ENCODE measurements at regions not wholly inside any gene's neighbourhood (a gene's known extent, or its start where the extent isn't known, plus 50 kb on each side); places are given as distances from the start of the nearest gene placed in this dataset.

- TF ChIP-seq, protein P1, sequence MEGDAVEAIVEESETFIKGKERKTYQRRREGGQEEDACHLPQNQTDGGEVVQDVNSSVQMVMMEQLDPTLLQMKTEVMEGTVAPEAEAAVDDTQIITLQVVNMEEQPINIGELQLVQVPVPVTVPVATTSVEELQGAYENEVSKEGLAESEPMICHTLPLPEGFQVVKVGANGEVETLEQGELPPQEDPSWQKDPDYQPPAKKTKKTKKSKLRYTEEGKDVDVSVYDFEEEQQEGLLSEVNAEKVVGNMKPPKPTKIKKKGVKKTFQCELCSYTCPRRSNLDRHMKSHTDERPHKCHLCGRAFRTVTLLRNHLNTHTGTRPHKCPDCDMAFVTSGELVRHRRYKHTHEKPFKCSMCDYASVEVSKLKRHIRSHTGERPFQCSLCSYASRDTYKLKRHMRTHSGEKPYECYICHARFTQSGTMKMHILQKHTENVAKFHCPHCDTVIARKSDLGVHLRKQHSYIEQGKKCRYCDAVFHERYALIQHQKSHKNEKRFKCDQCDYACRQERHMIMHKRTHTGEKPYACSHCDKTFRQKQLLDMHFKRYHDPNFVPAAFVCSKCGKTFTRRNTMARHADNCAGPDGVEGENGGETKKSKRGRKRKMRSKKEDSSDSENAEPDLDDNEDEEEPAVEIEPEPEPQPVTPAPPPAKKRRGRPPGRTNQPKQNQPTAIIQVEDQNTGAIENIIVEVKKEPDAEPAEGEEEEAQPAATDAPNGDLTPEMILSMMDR (IDR thresholded peaks at IDR 0.05): no peak
- TF ChIP-seq POLR2AphosphoS5 (IDR thresholded peaks at IDR 0.05): no peak
- no peak for TF ChIP-seq POLR2A (IDR thresholded peaks at IDR 0.05)
Measured at GRCh38 chr12:90036637-90037036, 328.0 kb upstream of the ATP2B1 start.
